ENCODE measurements at regions not wholly inside any gene's neighbourhood (a gene's known extent, or its start where the extent isn't known, plus 50 kb on each side); places are given as distances from the start of the nearest gene placed in this dataset.

- no peaks in the 10 kb centered on the region for H3K36me3 ChIP-seq (ENCODE audit: low read depth)
- H2AFZ ChIP-seq: no peak overlapping the region
- H3K4me2 ChIP-seq: no peak overlapping the region
- CTCF ChIA-PET: no interaction called here
- H3K4me1 ChIP-seq (replicated peaks; ENCODE audit: insufficient read depth): no peaks in the 10 kb centered on the region
- POLR2A ChIA-PET (ENCODE audit: unreplicated experiment): no interaction called here
- H3K9me2 ChIP-seq (ENCODE audit: insufficient read depth): no peaks in the 10 kb centered on the region
- H3K79me2 ChIP-seq (ENCODE audit: low read depth): no peaks in the 10 kb centered on the region
- intact Hi-C loops (cut with micrococcal nuclease; ENCODE audit: unreplicated experiment): no loop called here
- BruUV-seq (replicated peaks): no TSS peak
- TF ChIP-seq, protein P1, sequence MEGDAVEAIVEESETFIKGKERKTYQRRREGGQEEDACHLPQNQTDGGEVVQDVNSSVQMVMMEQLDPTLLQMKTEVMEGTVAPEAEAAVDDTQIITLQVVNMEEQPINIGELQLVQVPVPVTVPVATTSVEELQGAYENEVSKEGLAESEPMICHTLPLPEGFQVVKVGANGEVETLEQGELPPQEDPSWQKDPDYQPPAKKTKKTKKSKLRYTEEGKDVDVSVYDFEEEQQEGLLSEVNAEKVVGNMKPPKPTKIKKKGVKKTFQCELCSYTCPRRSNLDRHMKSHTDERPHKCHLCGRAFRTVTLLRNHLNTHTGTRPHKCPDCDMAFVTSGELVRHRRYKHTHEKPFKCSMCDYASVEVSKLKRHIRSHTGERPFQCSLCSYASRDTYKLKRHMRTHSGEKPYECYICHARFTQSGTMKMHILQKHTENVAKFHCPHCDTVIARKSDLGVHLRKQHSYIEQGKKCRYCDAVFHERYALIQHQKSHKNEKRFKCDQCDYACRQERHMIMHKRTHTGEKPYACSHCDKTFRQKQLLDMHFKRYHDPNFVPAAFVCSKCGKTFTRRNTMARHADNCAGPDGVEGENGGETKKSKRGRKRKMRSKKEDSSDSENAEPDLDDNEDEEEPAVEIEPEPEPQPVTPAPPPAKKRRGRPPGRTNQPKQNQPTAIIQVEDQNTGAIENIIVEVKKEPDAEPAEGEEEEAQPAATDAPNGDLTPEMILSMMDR (conservative IDR thresholded peaks at IDR 0.05): no peak
- no peak for TF ChIP-seq EZH2 (IDR thresholded peaks at IDR 0.05; ENCODE audit: low read depth)
- H3K27me3 ChIP-seq (ENCODE audit: insufficient read depth, low read depth): no peaks in the 10 kb centered on the region
- no peak for DNase-seq
- H3K9me3 ChIP-seq (ENCODE audit: insufficient read depth, low read depth): no peaks in the 10 kb centered on the region
- no peaks in the 10 kb centered on the region for H3F3A ChIP-seq (ENCODE audit: insufficient read depth, low read depth)
- H3K4me3 ChIP-seq: no peak overlapping the region
- H3K27ac ChIP-seq: no peak overlapping the region
- H4K20me1 ChIP-seq (ENCODE audit: insufficient read depth): no peaks in the 10 kb centered on the region
These were observed 313.1 kb downstream of the CBLL2 start for GRCh38 chrX:22585831-22586230.

- Histone ChIP-seq H3K27ac (no peak overlapping the region), H3K9me2 (ENCODE audit: insufficient read depth) (no peaks in the 10 kb centered on the region), H3F3A (ENCODE audit: insufficient read depth, low read depth) (no peaks in the 10 kb centered on the region), H3K27me3 (ENCODE audit: insufficient read depth, low read depth) (no peaks in the 10 kb centered on the region), H3K36me3 (ENCODE audit: low read depth) (no peaks in the 10 kb centered on the region), H4K20me1 (ENCODE audit: insufficient read depth) (no peaks in the 10 kb centered on the region), H3K4me3 (no peak overlapping the region), H3K4me1 (replicated peaks; ENCODE audit: insufficient read depth) (no peaks in the 10 kb centered on the region), H2AFZ (no peak overlapping the region), H3K4me2 (no peak overlapping the region), H3K79me2 (ENCODE audit: low read depth) (no peaks in the 10 kb centered on the region), H3K9me3 (ENCODE audit: insufficient read depth, low read depth) (no peaks in the 10 kb centered on the region)
- TF ChIP-seq EZH2 (IDR thresholded peaks at IDR 0.05; ENCODE audit: low read depth): no peak
- TF ChIP-seq, protein P1 (conservative IDR thresholded peaks at IDR 0.05): no peak
- POLR2A ChIA-PET (ENCODE audit: unreplicated experiment): no interaction called here
- no TSS peak for BruUV-seq (replicated peaks)
- intact Hi-C loops (cut with micrococcal nuclease; ENCODE audit: unreplicated experiment): no loop called here
- CTCF ChIA-PET: no interaction called here
- DNase-seq: no peak
These were observed 317.1 kb downstream of the CBLL2 start for GRCh38 chrX:22589845-22590244.

- intact Hi-C loops (cut with micrococcal nuclease; ENCODE audit: unreplicated experiment): no loop called here
- no peaks in the 10 kb centered on the region for H3F3A ChIP-seq (ENCODE audit: insufficient read depth, low read depth)
- CTCF ChIA-PET: no interaction called here
- no peaks in the 10 kb centered on the region for H3K79me2 ChIP-seq (ENCODE audit: low read depth)
- H3K4me3 ChIP-seq: no peak overlapping the region
- DNase-seq: no peak
- H3K27me3 ChIP-seq (ENCODE audit: insufficient read depth, low read depth): no peaks in the 10 kb centered on the region
- no peaks in the 10 kb centered on the region for H3K9me2 ChIP-seq (ENCODE audit: insufficient read depth)
- H4K20me1 ChIP-seq (ENCODE audit: insufficient read depth): no peaks in the 10 kb centered on the region
- H3K4me2 ChIP-seq: no peak overlapping the region
- no peaks in the 10 kb centered on the region for H3K4me1 ChIP-seq (replicated peaks; ENCODE audit: insufficient read depth)
- H2AFZ ChIP-seq: no peak overlapping the region
- no peaks in the 10 kb centered on the region for H3K36me3 ChIP-seq (ENCODE audit: low read depth)
- H3K27ac ChIP-seq: no peak overlapping the region
- TF ChIP-seq EZH2 (IDR thresholded peaks at IDR 0.05; ENCODE audit: low read depth): no peak
- TF ChIP-seq, protein P1 (conservative IDR thresholded peaks at IDR 0.05): no peak
- no peaks in the 10 kb centered on the region for H3K9me3 ChIP-seq (ENCODE audit: insufficient read depth, low read depth)
- POLR2A ChIA-PET (ENCODE audit: unreplicated experiment): no interaction called here
- BruUV-seq (replicated peaks): no TSS peak
These were observed 322.1 kb downstream of the CBLL2 start for GRCh38 chrX:22594766-22595165.
